Naive B cell (primary cell): ENCODE measurements at regions not wholly inside any gene's neighbourhood (a gene's known extent, or its start where the extent isn't known, plus 50 kb on each side); places are given as distances from the start of the nearest gene placed in this dataset.

Source experiments
- ATAC-seq, 2 donors: fragments of 150-1000 bp; cut with Tn5 transposase; 2 replicates each; pipeline ENCODE4 v1.10.0; 2021; ENCODE audit warnings: low read depth in 2 of 2, mild to moderate bottlenecking in 2 of 2, moderate library complexity in 2 of 2
- DNase-seq: peaks from one replicate; pipeline ENCODE4 v3.0.0; 2022
- H3K27ac Mint-ChIP-seq, 6 donors: one replicate each; pipeline ENCODE4 v1.8.0; 2020 to 2022; ENCODE audit warnings: mild to moderate bottlenecking in 6 of 6, mixed read lengths in 6 of 6, moderate library complexity in 5 of 6, inconsistent platforms in 2 of 6
- H3K27me3 Mint-ChIP-seq, 3 donors: one replicate each; pipeline ENCODE4 v1.8.0; 2021 to 2022; ENCODE audit warnings: mixed read lengths in 3 of 3, mild to moderate bottlenecking in 1 of 3
- H3K36me3 Mint-ChIP-seq, 2 donors: one replicate each; pipeline ENCODE4 v1.8.0; 2020 to 2022; ENCODE audit warnings: mixed read lengths in 2 of 2, inconsistent platforms in 1 of 2, mild to moderate bottlenecking in 1 of 2
- H3K4me1 Mint-ChIP-seq, 3 donors: one replicate each; pipeline ENCODE4 v1.8.0; 2020 to 2022; ENCODE audit warnings: mixed read lengths in 3 of 3, inconsistent platforms in 1 of 3, mild to moderate bottlenecking in 1 of 3, moderate library complexity in 1 of 3
- H3K4me3 Mint-ChIP-seq, 8 donors: one replicate each; pipeline ENCODE4 v1.8.0; 2020 to 2022; ENCODE audit warnings: mild to moderate bottlenecking in 8 of 8, mixed read lengths in 8 of 8, moderate library complexity in 8 of 8, inconsistent platforms in 2 of 8
- H3K9me3 Mint-ChIP-seq, 7 donors: one replicate each; pipeline ENCODE4 v1.8.0; 2020 to 2022; ENCODE audit warnings: mixed read lengths in 7 of 7, mild to moderate bottlenecking in 5 of 7, inconsistent platforms in 2 of 7, moderate library complexity in 1 of 7

GRCh38 chr2:240212425-240213225 is 72.2 kb upstream of the OTOS start:
- H3K9me3 Mint-ChIP-seq: no peaks in the 10 kb centered on the region
- peak overlapping the region in 1 of 6 donors; percentile 56 for H3K27ac Mint-ChIP-seq
- no peak for ATAC-seq
- no peaks in the 10 kb centered on the region for H3K36me3 Mint-ChIP-seq
- no peaks in the 10 kb centered on the region for H3K4me1 Mint-ChIP-seq
- no peaks in the 10 kb centered on the region for H3K27me3 Mint-ChIP-seq
- no peak for DNase-seq
- no peak overlapping the region for H3K4me3 Mint-ChIP-seq

GRCh38 chr2:240213226-240213475 is 72.7 kb upstream of the OTOS start:
- H3K27ac Mint-ChIP-seq: peak overlapping the region in 1 of 6 donors; percentile 79
- no peak for ATAC-seq
- no peaks in the 10 kb centered on the region for H3K4me1 Mint-ChIP-seq
- H3K4me3 Mint-ChIP-seq: no peak overlapping the region
- DNase-seq: no peak
- H3K9me3 Mint-ChIP-seq: no peaks in the 10 kb centered on the region
- no peaks in the 10 kb centered on the region for H3K27me3 Mint-ChIP-seq
- no peaks in the 10 kb centered on the region for H3K36me3 Mint-ChIP-seq

- Mint-ChIP-seq H3K36me3 (no peaks in the 10 kb centered on the region), H3K27ac (peak overlapping the region in 1 of 6 donors; percentile 79), H3K27me3 (no peaks in the 10 kb centered on the region), H3K9me3 (peaks cover 0 to 2% (median 0%) of the 10 kb centered on the region in 7 donors), H3K4me3 (peak overlapping the region in 1 of 8 donors; percentile 24), H3K4me1 (no peaks in the 10 kb centered on the region)
- DNase-seq: no peak
- no peak for ATAC-seq
Observed at GRCh38 chr2:240213476-240214421, 73.3 kb upstream of the OTOS start.

GRCh38 chr2:240214790-240215675 is 74.6 kb upstream of the OTOS start:
- ATAC-seq: no peak
- Mint-ChIP-seq H3K27me3 (peaks cover 0 to 8% (median 5%) of the 10 kb centered on the region in 3 donors), H3K4me3 (no peak overlapping the region), H3K27ac (no peak overlapping the region), H3K36me3 (no peaks in the 10 kb centered on the region), H3K9me3 (peaks cover 0 to 2% (median 0%) of the 10 kb centered on the region in 7 donors), H3K4me1 (no peaks in the 10 kb centered on the region)
- DNase-seq: no peak

GRCh38 chr2:240215676-240216051 is 75.2 kb upstream of the OTOS start:
- no peaks in the 10 kb centered on the region for H3K36me3 Mint-ChIP-seq
- no peak overlapping the region for H3K4me3 Mint-ChIP-seq
- peaks cover 3 to 12% (median 8%) of the 10 kb centered on the region in 3 donors for H3K27me3 Mint-ChIP-seq
- peaks cover 0 to 2% (median 0%) of the 10 kb centered on the region in 7 donors for H3K9me3 Mint-ChIP-seq
- H3K4me1 Mint-ChIP-seq: no peaks in the 10 kb centered on the region
- no peak overlapping the region for H3K27ac Mint-ChIP-seq
- ATAC-seq: no peak
- no peak for DNase-seq

- H3K9me3 Mint-ChIP-seq: peaks cover 0 to 2% (median 0%) of the 10 kb centered on the region in 7 donors
- H3K27me3 Mint-ChIP-seq: peaks cover 5 to 12% (median 8%) of the 10 kb centered on the region in 3 donors
- H3K36me3 Mint-ChIP-seq: no peaks in the 10 kb centered on the region
- ATAC-seq (no peak), DNase-seq (no peak)
- H3K4me3 Mint-ChIP-seq: peak overlapping the region in 1 of 8 donors; percentile 22
- H3K4me1 Mint-ChIP-seq: no peaks in the 10 kb centered on the region
- no peak overlapping the region for H3K27ac Mint-ChIP-seq
Observed at GRCh38 chr2:240216167-240216566, 75.7 kb upstream of the OTOS start.

GRCh38 chr2:240217431-240218301 is 77.2 kb upstream of the OTOS start:
- no peak for DNase-seq
- Mint-ChIP-seq H3K4me1 (no peaks in the 10 kb centered on the region), H3K27me3 (peaks cover 5 to 19% (median 8%) of the 10 kb centered on the region in 3 donors), H3K27ac (no peak overlapping the region), H3K4me3 (no peak overlapping the region), H3K9me3 (peaks cover 0 to 8% (median 5%) of the 10 kb centered on the region in 7 donors), H3K36me3 (no peaks in the 10 kb centered on the region)
- ATAC-seq: no peak

GRCh38 chr2:240219208-240219890 is 78.9 kb upstream of the OTOS start:
- peaks cover 13 to 36% (median 20%) of the 10 kb centered on the region in 3 donors for H3K27me3 Mint-ChIP-seq
- no peak overlapping the region for H3K27ac Mint-ChIP-seq
- no peak overlapping the region for H3K4me3 Mint-ChIP-seq
- no peaks in the 10 kb centered on the region for H3K4me1 Mint-ChIP-seq
- no peaks in the 10 kb centered on the region for H3K36me3 Mint-ChIP-seq
- peaks cover 0 to 8% (median 5%) of the 10 kb centered on the region in 7 donors for H3K9me3 Mint-ChIP-seq
- no peak for DNase-seq
- ATAC-seq: no peak

GRCh38 chr2:240220371-240220770 is 79.9 kb upstream of the OTOS start:
- no peak for ATAC-seq
- Mint-ChIP-seq H3K27me3 (peaks cover 15 to 42% (median 28%) of the 10 kb centered on the region in 3 donors), H3K9me3 (peaks cover 0 to 8% (median 5%) of the 10 kb centered on the region in 7 donors), H3K27ac (no peak overlapping the region), H3K4me1 (no peaks in the 10 kb centered on the region), H3K36me3 (no peaks in the 10 kb centered on the region), H3K4me3 (no peak overlapping the region)
- no peak for DNase-seq

GRCh38 chr2:240223631-240224030 is 83.2 kb upstream of the OTOS start:
- DNase-seq: no peak
- Mint-ChIP-seq H3K4me1 (no peaks in the 10 kb centered on the region), H3K27ac (no peak overlapping the region), H3K4me3 (peak overlapping the region in 1 of 8 donors; percentile 17), H3K36me3 (peaks cover 3 to 6% of the 10 kb centered on the region in 2 donors), H3K27me3 (peaks cover 23 to 54% (median 33%) of the 10 kb centered on the region in 3 donors), H3K9me3 (peaks cover 3 to 19% (median 12%) of the 10 kb centered on the region in 7 donors)
- ATAC-seq: no peak

GRCh38 chr2:240224676-240225075 is 84.2 kb upstream of the OTOS start:
- ATAC-seq: no peak
- peaks cover 3 to 16% of the 10 kb centered on the region in 2 donors for H3K36me3 Mint-ChIP-seq
- peaks cover 8 to 29% (median 18%) of the 10 kb centered on the region in 7 donors for H3K9me3 Mint-ChIP-seq
- no peak overlapping the region for H3K4me3 Mint-ChIP-seq
- H3K27ac Mint-ChIP-seq: no peak overlapping the region
- H3K27me3 Mint-ChIP-seq: peaks cover 30 to 55% (median 38%) of the 10 kb centered on the region in 3 donors
- DNase-seq: no peak
- peaks cover 0 to 2% (median under 1%) of the 10 kb centered on the region in 3 donors for H3K4me1 Mint-ChIP-seq

- Mint-ChIP-seq H3K9me3 (peaks cover 11 to 34% (median 23%) of the 10 kb centered on the region in 7 donors), H3K4me3 (peak overlapping the region in 1 of 8 donors; percentile 32), H3K27ac (peak overlapping the region in 1 of 6 donors; percentile 27), H3K4me1 (peaks cover 0 to 7% (median 5%) of the 10 kb centered on the region in 3 donors), H3K36me3 (peaks cover 7 to 21% of the 10 kb centered on the region in 2 donors), H3K27me3 (peaks cover 30 to 55% (median 38%) of the 10 kb centered on the region in 3 donors)
- ATAC-seq (no peak), DNase-seq (no peak)
Observed at GRCh38 chr2:240225131-240225530, 84.7 kb upstream of the OTOS start.
